Endodermal cell (in vitro differentiated cells): ENCODE measurements at regions not wholly inside any gene's neighbourhood (a gene's known extent, or its start where the extent isn't known, plus 50 kb on each side); places are given as distances from the start of the nearest gene placed in this dataset.

ENCODE experiments used
- DNase-seq: peaks from one replicate; pipeline ENCODE4 v3.0.0-alpha.2; 2017
- H3K27ac ChIP-seq: 2 replicates; pipeline ENCODE4 v1.5.1; 2013; ENCODE audit warnings: mild to moderate bottlenecking, low read depth, low read length, moderate library complexity
- H3K27me3 ChIP-seq: 2 replicates; pipeline ENCODE4 v1.6.1; 2013; ENCODE audit warnings: mild to moderate bottlenecking, low read length, moderate library complexity; ENCODE audit not compliant: insufficient read depth, control insufficient read depth, poor library complexity, severe bottlenecking
- H3K36me3 ChIP-seq: 2 replicates; pipeline ENCODE4 v1.7.0; 2013; ENCODE audit warnings: mild to moderate bottlenecking, low read length, moderate library complexity; ENCODE audit not compliant: control insufficient read depth, insufficient read depth
- H3K4me1 ChIP-seq: one replicate; pipeline ENCODE4 v1.7.0; 2013; ENCODE audit warnings: low read length; ENCODE audit not compliant: control insufficient read depth, insufficient read depth
- H3K4me3 ChIP-seq: 2 replicates; pipeline ENCODE4 v1.5.1; 2013; ENCODE audit warnings: mild to moderate bottlenecking, low read length, moderate library complexity
- H3K9ac ChIP-seq: 2 replicates; pipeline ENCODE4 v1.6.1; 2013; ENCODE audit warnings: mild to moderate bottlenecking, low read length, moderate library complexity; ENCODE audit not compliant: poor library complexity, severe bottlenecking; ENCODE audit errors: extremely low read depth
- H3K9me3 ChIP-seq: 2 replicates; pipeline ENCODE4 v1.6.1; 2013; ENCODE audit warnings: mild to moderate bottlenecking, low read length, moderate library complexity; ENCODE audit not compliant: control insufficient read depth
- H3K27ac Mint-ChIP-seq: 2 replicates; pipeline ENCODE4 v1.8.0; 2020; ENCODE audit warnings: mixed read lengths
- H3K27me3 Mint-ChIP-seq: 2 replicates; pipeline ENCODE4 v1.8.0; 2021; ENCODE audit warnings: mild to moderate bottlenecking, mixed read lengths; ENCODE audit not compliant: insufficient read depth
- H3K36me3 Mint-ChIP-seq: 2 replicates; pipeline ENCODE4 v1.8.0; 2020; ENCODE audit warnings: low read depth, mixed read lengths
- H3K4me1 Mint-ChIP-seq: 2 replicates; pipeline ENCODE4 v1.8.0; 2020; ENCODE audit warnings: mixed read lengths
- H3K4me3 Mint-ChIP-seq: 2 replicates; pipeline ENCODE4 v1.8.0; 2020; ENCODE audit warnings: mild to moderate bottlenecking, moderate library complexity, mixed read lengths
- H3K9me3 Mint-ChIP-seq: 2 replicates; pipeline ENCODE4 v1.8.0; 2020; ENCODE audit warnings: mild to moderate bottlenecking, mixed read lengths
- CTCF ChIP-seq: fragments of 200-600 bp; sonication (generic); conservative IDR thresholded peaks from 2 replicates; pipeline ENCODE4 v1.5.0; 2021; ENCODE audit warnings: antibody characterized with exemption, mild to moderate bottlenecking
- WGBS, 2 experiments: methylation state at CpG; one replicate each; pipeline versions ENCODE4 v1.1.5 to v1.1.7; 2013; ENCODE audit warnings: missing lambda C conversion rate in 2 of 2, mixed read lengths in 1 of 2; ENCODE audit not compliant: insufficient coverage in 1 of 2, insufficient read length in 1 of 2; 5-methylcytosine and 5-hydroxymethylcytosine counted together

GRCh38 chr10:107391901-107392300 is 227.4 kb upstream of the SORCS1 start:
- Histone ChIP-seq H3K4me1 (no peaks in the 10 kb centered on the region), H3K27ac (no peak overlapping the region), H3K36me3 (peaks cover 73% of the 10 kb centered on the region), H3K9ac (no peak overlapping the region), H3K4me3 (no peak overlapping the region), H3K9me3 (no peaks in the 10 kb centered on the region), H3K27me3 (no peaks in the 10 kb centered on the region)
- Mint-ChIP-seq H3K36me3 (peaks cover 4% of the 10 kb centered on the region), H3K27me3 (no peaks in the 10 kb centered on the region), H3K4me1 (peaks cover 12% of the 10 kb centered on the region), H3K4me3 (no peak overlapping the region), H3K9me3 (no peaks in the 10 kb centered on the region), H3K27ac (no peak overlapping the region)
- no peak for DNase-seq
- no peak for TF ChIP-seq CTCF
- 93 to 100% methylated on average over 3 to 4 of the region's 4 CpGs for WGBS, 2 experiments

- Histone ChIP-seq H3K27me3 (no peaks in the 10 kb centered on the region), H3K4me3 (no peak overlapping the region), H3K36me3 (peaks cover 73% of the 10 kb centered on the region), H3K4me1 (no peaks in the 10 kb centered on the region), H3K9me3 (no peaks in the 10 kb centered on the region), H3K27ac (no peak overlapping the region), H3K9ac (no peak overlapping the region)
- no peaks in the 10 kb centered on the region for H3K27me3 Mint-ChIP-seq
- no peak for DNase-seq
- 82% methylated on average over 1 of the region's 1 CpG; no CpG with 5 or more reads in 1 of the 2 experiments for WGBS, 2 experiments
- H3K4me3 Mint-ChIP-seq = no peak overlapping the region
- no peak for TF ChIP-seq CTCF
- no peak overlapping the region for H3K27ac Mint-ChIP-seq
- H3K4me1 Mint-ChIP-seq = peaks cover 12% of the 10 kb centered on the region
- H3K36me3 Mint-ChIP-seq = peaks cover 4% of the 10 kb centered on the region
- H3K9me3 Mint-ChIP-seq = no peaks in the 10 kb centered on the region
Measured at GRCh38 chr10:107390563-107390962, 226.1 kb upstream of the SORCS1 start.

GRCh38 chr10:107383357-107383756 is 218.9 kb upstream of the SORCS1 start:
- Mint-ChIP-seq H3K27ac (no peak overlapping the region), H3K36me3 (peaks cover 28% of the 10 kb centered on the region), H3K4me3 (no peak overlapping the region), H3K27me3 (no peaks in the 10 kb centered on the region), H3K4me1 (peaks cover 4% of the 10 kb centered on the region), H3K9me3 (no peaks in the 10 kb centered on the region)
- Histone ChIP-seq H3K9ac (no peak overlapping the region), H3K9me3 (no peaks in the 10 kb centered on the region), H3K4me3 (no peak overlapping the region), H3K4me1 (no peaks in the 10 kb centered on the region), H3K27me3 (no peaks in the 10 kb centered on the region), H3K27ac (no peak overlapping the region), H3K36me3 (peaks cover 96% of the 10 kb centered on the region)
- no peak for DNase-seq
- 97% methylated on average over 2 of the region's 3 CpGs; no CpG with 5 or more reads in 1 of the 2 experiments for WGBS, 2 experiments
- TF ChIP-seq CTCF = no peak
